Hepatic stellate cell (primary cell): ENCODE measurements at regions not wholly inside any gene's neighbourhood (a gene's known extent, or its start where the extent isn't known, plus 50 kb on each side); places are given as distances from the start of the nearest gene placed in this dataset.
"Not testable (repeated sequence)": the region's sequence is repeated elsewhere in the genome, so short reads cannot be mapped to it uniquely, and the experiment has no call there.

Experiments used
- DNase-seq: peaks from one replicate; pipeline ENCODE4 v3.0.0; 2011; ENCODE audit warnings: low spot score

DNA sequence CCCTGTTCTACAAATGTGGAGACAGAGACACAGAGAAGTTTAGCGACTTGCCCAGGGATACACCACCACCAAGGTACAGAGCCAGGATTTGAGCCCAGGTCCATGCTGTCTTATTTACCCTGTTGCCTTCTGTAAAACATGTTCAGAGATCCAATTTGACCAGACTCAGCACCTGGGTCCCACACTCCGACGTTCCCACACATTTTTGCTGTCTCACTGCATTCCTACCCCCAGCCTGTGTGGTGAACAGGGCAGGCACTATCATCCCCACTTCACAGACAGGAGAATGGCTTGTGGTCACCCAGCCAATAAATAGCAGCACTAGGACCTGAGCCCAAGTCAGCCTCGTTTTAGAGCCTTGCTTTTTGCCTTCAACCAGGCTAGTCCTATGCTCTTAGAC, 102.8 kb downstream of the PJA1 start:
- no peak for DNase-seq

DNA sequence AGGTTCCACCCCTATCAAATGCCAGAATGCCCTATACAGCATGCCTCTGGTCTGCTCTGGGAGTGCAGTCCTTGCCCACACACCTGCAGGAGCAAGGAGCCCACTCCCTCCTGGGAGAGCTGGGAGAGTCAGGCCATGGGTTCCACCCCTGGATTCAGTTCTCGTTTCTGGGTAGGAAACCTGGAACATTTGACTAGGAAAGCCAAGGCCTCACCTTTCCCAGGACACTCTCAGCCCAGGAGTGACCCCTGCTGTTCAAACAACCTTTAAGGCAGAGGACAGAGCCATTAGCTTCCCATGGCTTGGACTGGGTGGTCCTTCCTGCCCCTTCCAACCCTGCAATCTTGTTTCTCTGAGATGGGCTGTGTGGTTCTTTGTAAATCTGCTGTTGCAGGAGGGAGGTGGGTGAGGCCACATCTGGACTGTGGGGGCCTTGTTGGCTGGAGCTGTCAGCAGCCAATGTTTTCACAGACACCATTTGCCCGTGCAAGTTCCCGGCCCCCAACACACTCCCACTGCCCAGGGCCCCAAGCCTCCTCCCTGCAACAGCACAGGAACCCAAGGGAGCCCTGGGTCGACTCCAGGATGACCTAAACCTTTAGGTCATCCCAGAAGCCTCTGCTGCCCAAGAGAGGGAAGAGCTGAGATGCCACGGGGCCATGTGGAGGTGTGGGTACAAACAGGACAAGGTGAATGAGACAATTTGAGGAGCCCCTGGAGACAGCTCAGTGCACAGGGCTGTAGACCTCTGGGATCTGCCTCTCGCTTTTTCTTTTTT, 104.4 kb downstream of the PJA1 start:
- no peak for DNase-seq

DNA sequence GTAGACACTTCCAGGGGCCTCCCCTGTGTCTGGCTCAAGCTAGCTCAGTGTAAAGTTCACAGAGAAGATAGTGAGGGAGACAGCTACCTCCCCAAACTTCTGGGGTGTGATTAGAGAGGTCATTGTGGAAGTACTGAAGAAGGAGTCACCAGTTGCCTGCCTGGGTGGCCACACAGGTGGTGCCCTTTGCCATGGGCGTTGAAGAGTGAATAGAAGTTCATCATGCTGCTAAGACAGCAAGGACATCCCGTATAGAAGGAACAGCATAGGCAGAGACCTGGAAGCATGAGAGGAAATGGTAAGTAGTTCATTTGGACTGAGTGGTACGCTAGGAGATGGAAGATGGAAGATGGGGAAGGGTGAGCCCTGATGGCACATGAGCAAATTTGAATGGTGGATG, 110.1 kb downstream of the PJA1 start:
- no peak for DNase-seq

DNA sequence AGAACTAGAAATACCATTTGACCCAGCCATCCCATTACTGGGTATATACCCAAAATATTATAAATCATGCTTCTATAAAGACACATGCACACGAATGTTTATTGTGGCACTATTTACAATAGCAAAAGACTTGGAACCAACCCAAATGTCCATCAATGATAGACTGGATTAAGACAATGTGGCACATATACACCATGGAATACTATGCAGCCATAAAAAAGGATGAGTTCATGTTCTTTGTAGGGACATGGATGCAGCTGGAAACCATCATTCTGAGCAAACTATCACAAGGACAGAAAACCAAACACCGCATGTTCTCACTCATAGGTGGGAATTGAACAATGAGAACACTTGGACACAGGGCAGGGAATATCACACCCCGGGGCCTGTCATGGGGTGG, 110.8 kb downstream of the PJA1 start:
- not testable (repeated sequence) for DNase-seq

- no peak for DNase-seq
Measured at GRCh38 chrX:69051901-69052300, 113.4 kb downstream of the PJA1 start.

DNA sequence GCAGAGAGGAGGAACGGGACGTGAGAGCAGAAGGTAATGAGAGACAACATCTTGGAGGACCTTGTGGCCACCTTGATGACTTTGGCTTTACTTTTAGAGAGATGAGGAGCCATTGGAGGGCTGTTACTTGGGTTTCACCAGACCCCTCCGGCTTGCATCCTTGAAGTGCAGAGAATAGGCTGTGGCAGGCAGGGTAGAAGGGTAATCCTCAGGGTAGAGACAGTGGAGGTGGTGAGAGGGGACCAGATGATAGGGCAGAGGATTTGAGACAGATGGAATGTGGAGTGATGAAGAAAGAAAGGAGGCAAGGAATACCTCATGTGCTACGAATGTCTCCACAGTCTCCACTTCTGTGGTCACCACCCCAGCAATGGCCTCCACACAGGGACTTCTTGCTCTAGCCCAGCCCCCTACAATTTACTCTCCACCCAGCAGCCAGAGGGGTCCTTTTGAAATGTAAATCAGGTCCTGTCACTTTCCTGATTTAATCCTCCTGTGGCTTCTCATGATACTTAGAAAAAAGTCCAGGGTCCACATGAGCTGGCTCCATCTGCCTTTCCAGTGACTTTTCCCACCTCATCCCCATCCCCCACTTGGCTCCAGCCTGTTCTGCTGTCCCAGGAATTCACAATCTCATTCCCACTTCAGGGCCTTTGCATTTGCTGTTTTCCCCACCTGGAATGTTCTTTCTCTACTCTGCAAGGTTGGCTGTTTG, 115.0 kb downstream of the PJA1 start:
- DNase-seq = no peak

DNA sequence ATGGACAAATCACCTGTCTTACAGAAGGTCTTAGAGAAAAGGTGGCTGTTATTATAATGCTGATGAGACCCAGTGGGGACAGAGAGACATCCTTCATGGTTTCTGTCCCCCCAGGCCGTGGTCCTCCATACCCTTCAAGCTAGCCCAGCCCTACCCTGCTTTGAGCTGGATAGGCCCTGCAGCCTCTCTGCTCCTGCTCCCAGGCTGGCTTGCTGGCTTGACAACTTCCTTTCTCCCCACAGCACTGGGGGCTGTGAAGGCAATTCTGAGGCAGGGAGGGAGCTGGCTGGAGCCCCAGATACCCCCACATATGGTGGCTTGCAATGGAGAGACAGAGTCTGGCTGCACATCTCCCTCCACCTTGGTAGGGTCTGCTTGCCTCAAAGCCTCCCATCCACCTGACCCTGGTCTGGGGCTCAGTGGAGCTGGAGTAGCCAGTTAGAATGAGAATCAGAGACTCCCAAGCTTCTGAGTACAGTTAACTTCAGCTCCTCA, 118.2 kb downstream of the PJA1 start:
- no peak for DNase-seq

DNA sequence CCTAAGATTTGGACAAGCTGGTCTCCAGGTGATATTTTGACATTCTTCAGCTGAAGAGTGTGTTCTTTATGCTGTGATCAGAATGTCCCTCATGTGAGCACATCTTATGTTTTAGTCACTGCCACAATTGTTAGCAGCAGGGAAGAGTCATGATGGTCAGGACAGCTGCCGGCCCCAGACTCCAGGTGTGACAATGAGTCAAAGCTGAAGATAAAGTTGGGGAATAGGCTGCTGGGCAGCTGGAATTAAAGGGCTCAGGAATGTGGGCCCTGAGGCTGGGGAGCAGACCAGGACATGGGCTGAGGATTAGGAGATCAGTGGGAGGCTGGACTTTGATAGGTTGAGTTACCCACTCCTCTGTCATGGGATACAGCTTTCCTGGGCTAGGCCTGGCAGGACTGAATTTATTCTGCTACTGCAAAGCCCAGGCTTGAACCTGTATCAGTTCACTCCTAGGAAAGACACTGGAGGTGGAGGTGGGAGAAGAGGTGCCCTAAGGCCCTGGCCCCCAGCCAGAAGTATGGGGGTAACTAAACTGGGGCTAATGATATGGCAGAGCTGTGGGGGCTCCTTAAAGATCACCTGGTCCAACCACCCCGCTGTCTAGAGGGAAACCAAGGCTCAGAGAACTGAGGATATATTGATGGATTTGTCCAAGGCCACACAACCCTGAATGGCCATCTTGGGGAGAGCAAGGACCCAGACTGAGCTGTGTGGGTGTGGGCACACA, 119.5 kb downstream of the PJA1 start:
- no peak for DNase-seq

DNA sequence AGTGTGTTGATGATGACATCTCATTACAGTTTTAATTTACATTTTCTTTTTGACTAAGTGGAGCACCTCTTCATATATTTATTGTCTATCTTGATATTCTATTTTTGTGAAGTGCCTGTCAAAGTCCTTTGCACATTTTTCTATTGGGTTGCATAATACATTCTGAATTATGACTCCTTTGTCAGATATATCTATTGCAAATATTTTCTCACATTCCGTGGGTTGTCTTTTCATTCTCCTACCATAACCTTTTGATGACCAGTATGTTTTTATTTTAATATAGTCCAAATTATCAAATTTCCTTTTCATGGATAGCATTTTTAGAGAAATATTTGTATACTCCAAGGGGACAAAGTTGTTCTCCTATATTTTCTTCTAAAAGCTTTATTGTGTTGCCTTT, 126.4 kb downstream of the PJA1 start:
- no peak for DNase-seq

GRCh38 chrX:69038188-69038587, 127.1 kb downstream of the PJA1 start:
- no peak for DNase-seq

DNA sequence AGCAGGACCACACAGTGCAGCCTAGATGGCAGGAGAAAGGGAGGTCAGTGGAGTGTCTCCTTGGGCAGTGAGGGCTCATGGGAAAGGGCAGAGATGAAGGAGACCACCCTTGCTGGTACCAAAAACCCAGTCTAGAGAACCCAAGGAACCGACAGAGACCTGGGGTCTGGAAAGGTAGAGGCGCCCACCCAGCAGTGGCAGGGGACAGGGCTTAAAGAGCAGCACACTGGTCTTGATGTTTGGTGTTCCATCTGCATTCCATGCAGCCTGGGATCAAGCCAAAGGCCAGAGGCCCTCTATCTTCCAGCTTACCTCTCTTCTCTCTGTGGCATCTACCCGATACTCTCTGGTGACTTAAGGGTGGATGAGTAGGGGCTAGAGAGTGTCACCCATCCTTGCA, 127.5 kb downstream of the PJA1 start:
- DNase-seq = no peak

DNA sequence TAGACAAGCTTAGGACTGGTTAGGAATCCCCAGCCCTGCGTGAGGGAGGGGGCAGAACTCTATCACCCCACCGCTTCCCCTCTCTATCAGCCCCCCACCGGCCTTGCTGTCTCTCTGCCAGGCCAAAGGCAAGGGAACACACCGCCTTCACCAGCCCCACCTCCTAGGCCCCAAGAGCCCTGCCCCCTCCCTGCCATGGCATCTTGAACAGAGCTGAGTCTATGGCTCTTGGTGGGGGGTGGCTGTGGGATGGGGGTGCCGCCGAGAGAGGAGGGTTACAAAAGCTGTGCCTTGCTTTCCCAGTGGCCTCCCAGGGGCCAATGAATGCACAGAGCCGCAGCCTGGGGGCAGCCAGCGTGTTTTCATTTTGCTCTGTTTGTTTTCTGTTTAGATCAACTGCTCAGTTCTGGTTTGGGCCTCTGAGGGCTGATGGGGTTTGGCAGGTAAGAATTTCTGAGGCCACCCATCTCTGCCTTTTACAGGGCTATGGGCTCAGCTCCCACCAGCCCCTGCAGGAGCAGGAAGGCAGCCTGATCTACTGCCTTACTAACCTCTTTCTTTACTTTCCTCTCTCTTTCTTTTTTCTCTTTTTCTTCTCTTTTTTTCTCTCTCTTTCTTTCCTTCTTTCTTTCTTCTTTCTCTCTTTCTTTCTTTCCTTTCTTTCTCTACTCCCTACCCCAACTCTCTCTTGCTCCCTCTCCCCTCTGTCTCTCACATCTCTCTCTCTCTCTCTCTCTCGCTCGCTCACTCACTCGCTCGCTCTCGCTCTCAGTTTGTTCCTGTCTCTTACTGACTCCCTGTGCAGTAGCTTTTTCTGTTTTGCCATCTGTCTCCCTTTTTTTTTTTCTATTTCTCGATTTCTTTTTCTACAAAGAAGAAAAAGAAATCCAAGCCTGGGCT, 128.3 kb downstream of the PJA1 start:
- no peak for DNase-seq

GRCh38 chrX:69034451-69034850, 130.8 kb downstream of the PJA1 start:
- no peak for DNase-seq

- no peak for DNase-seq
Measured at GRCh38 chrX:69033936-69034335, 131.3 kb downstream of the PJA1 start.

DNA sequence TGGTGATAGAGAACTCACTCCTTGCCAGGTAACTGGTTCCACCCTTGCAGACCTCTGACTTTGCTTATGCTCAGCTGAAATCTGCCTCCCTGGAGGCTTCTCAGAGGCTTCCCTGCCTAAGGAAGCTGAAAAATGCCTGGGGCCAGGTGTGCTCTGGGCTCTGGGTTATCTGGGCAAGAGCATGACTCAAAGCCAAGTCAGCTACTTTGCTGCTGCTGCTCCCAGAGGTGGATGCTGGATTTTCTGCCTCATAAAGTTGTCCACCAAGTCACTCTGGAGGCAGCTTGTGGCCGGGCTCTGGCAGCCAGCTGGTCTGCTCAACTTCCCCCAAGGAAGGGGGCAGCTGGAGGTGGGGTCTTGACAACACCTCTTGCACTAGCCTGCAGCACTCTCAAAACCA, 132.7 kb downstream of the PJA1 start:
- no peak for DNase-seq

DNA sequence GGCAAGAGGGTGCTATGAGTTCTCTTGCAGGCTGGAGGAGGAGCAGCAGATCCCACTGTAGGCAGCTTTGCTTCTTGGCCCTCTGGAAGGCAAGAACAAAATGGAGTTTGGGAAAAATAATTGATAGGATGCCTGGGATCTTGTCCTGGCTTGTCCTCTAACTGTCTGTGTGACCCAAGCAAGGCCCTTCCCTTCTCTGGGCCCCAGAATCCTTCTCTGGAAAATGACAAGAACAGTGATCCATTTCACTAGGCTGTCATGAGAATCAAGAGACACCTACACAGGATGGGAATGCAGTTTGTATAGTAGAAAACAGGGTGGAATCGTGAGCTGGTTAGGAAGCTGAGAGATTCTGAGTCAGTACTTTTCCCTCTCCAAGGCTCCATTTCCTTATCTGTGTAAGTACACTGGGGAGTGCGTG, 133.3 kb downstream of the PJA1 start:
- no peak for DNase-seq

- DNase-seq = no peak
Measured at GRCh38 chrX:69031181-69031580, 134.1 kb downstream of the PJA1 start.

DNA sequence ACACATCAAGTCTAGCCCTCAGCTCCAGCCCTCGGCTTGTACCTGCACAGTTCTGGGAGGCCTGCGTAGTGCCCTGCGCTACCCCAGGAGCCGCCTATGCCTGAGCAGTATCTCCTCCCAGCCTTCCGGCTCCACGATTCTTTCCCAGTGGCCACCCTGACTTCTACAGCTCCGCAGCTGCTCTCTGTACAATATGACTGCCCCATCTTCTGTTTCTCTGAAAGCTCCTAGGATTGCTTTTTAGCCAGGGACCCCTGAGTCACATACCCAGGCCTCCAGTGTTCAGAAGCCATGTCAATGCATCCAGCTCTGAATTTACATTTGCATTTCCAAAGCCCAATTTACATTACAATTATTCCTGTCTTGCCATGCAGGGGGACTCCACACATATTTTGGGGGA, 135.5 kb downstream of the PJA1 start:
- no peak for DNase-seq

DNA sequence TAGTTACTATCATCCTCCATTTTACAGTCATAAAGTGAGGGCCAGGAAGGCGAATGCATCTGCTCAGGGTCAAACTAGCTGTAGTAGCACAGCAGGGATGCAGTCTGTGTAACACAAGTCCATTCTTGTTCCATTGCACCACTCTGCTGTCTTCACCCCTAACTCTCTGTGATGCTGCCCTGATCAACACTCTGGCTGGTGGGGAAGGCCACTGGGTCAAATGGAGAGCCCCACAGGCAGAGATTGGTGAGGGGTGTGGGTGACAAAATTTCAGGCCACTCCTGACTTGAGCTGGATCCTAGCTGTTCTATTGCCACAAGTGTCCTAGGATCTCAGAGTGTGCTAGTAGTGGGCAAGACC, 136.5 kb downstream of the PJA1 start:
- no peak for DNase-seq

GRCh38 chrX:69028006-69028760, 137.1 kb downstream of the PJA1 start:
- DNase-seq = no peak
